ENCODE measurements at regions not wholly inside any gene's neighbourhood (a gene's known extent, or its start where the extent isn't known, plus 50 kb on each side); places are given as distances from the start of the nearest gene placed in this dataset.

DNA sequence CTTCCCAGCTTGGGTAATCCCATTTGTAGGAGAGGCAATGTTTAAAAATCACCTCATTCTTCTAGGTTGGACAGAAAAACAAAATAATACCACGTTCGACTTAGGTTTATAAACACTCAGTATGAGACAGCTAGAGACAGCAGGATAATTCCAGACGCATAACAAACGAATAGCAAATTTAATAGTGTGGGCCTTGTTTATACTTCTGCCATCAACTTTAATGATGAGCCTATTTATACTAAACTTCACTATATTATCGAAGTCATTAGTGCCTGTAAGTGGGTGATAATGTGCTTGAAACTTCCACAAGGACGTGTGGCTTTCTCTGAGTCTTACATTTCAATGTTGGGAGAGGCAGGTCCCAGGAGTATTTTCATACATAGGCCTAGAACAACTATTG lies 255.7 kb upstream of the PPARGC1A start:
- ATAC-seq, result no peak

DNA sequence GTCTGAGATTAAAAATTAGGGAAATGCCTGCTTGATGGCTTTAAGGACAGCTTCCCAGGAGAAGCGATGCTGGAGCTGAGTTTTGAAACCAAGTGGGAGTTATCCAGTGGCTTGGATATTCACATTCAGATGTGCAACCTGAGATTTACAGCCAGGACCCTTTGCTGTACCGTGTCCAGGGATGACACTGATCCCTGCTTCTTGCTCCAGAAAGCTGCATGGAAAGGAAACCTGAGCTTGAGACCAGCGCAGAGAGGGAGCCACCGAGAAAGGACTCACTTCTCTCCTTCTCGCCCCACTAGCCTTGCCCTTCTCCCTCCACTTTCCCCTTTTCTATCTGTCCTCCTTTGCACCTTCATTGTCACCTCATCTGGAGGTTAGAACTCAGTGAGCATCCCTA lies 254.5 kb upstream of the PPARGC1A start:
- ATAC-seq, result no peak

DNA sequence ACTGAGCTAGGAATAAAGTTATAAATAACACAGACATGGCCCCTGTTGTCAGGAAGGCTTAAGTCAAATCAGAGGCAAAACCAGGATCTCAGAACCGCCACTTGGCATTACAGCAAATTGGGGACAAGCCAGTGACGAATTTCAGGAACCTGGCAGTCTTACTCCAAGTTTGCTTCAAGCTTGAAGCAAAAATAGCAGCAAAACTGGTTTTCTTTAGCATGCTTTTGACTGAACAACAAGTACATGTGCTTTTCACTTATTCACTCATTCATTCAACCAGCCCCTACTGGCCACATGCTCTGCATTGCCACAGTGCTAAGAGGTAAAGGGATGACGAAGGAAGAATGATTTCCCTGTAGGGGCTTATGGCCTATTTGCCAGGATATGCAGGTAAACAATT lies 253.9 kb upstream of the PPARGC1A start:
- ATAC-seq, result no peak

- no peak for ATAC-seq
These were observed 252.0 kb upstream of the PPARGC1A start for GRCh38 chr4:24141836-24142235.

GRCh38 chr4:24140892-24141291 lies 251.0 kb upstream of the PPARGC1A start:
- ATAC-seq, result no peak

DNA sequence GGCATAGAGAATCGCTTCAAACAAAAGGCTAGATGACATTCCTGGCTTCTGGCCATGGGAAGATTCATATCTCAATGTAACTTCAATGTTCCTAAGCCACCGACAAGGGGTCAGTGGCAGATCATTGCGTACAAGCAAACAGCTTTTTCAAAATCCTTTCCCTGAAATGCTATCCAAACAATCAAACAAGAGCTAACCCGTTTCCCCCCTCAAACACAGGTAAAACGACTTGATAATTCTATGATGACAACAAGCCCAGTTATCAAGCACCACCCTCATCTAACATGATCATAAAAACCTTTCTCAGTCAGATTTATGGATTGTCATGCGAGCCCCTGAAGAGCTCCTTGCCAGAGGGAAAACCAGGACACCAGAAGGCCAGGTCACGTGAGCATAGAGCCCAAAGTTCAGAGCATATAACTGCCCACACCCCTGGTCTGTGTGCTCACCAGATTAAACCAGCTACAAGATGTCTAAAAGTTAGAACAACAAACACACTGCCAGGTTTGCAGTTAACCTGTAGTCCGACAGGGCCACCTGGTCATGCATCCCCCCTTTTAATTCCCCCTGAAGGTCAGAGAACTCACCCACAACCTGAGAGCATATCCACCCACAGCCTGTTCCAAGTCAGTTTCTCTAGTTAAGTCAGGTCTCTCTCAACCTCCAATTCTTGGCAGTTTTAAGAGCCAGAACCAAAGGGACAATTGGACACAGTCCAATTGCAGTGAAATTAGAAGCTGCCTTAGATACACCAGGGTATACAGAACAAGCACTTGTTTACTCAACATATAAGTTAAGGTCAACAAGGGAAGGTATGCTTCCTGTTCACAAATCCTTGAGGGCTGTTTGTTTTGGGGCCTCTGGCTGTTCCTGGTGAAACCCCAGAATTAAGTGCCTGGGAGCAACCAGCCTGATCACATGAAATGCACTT lies 248.1 kb upstream of the PPARGC1A start:
- no peak for ATAC-seq

DNA sequence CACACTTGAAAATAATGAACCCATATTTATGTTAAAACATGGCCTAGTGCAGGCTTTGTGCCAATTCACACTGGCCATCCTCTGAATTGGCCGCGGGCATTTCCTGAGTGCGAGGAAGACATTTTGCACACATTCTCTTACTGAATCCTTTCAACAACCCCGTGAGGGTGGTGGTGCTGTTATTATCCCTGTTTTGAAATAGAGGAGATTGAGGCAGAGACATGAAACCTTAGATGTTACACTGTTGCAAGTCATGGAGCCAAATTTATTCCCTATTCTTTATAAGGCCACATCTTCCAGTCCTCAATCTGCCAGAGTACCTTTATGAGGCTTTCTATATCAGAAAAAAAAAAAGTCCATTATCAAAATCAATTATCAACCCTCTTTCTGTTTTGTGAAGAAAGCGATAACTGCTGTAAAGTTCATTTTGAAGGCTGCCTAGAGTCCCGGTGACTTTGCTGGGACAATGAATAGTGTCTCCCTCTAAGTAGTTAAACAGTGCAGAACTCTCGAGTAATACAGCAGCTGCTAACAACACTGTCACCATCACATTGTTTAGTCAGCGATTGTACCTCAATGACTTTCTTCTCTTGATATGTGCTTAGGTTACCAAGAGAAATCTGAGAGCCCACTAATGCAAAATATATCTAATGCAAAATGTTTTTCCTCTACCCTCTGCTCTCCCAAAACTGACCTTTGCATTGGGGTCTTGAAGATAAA lies 242.3 kb upstream of the PPARGC1A start:
- no peak for ATAC-seq

- no peak for ATAC-seq
These were observed 240.8 kb upstream of the PPARGC1A start for GRCh38 chr4:24130637-24131036.

DNA sequence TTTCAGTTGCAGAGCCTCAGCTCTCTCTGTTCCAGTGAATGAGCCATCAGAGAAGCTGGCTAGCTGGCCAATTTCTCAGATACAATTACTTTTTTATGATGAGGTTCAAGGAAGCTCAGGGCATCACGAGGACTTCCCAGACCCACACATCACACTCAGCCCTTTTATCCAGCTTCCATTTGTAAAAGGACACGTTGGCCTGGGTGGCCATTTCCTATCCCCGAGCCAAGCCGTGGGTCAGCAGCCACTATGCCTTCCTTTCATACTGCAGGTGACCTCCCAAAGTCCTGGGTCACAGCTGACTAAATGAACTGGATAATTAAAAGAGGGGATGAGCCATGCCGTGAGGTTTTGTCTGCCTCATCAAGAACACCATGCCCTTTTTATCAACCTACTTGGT lies 236.9 kb upstream of the PPARGC1A start:
- ATAC-seq, result no peak

DNA sequence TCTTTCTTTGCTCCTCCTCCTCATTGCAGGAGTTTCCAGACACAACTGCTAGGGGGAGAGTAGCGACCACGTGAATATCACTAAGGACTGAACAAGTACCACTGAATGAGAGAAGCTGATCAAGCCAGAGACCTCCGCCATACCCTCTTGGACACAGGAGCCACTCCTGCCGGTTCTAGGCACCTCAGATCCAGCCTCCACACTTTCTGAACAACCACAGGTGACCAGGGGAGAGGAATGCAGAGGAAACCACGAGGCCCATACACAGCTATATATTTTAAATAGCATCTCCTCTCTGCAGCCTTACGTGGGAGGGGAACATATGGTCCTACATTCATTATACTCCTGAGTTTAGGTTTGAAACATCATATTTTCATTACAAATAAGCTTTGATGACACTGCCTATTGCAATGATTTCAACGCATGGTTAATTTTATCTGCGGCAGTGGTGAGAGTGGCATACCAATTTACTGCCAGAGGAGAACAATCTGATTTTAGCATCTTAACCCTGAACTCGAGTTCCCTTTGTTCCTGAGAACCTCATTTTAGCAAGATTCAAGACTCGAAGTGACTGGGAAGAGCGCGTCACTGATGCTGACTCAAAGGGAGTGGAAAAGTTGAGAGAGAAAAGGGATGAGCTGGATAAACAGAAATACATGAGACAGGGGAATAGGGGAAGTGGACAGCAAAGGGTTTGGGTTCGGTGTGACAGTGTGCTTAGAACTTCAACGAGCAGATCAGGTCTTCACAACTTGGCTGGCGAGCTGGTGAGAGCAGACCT lies 231.7 kb upstream of the PPARGC1A start:
- no peak for ATAC-seq

- ATAC-seq, result no peak
These were observed 228.1 kb upstream of the PPARGC1A start for GRCh38 chr4:24117975-24118374.

DNA sequence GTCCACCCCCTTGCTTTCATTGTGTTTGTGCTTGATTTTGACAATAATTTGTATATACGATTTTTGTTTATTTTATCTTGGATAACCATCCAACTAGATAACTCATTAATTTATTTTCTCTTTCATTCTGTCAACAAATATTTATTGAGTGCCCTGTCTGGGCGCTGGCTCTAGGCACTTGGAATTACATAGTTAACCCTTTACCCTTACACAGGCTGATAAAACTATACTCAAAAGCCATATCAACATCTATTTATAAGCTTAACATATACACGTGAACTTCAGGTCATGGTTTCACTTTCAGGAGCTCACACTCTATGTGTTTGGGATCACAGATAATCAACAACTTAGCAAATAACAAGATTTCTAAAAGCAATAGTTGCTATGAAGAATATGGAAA lies 226.3 kb upstream of the PPARGC1A start:
- no peak for ATAC-seq

- ATAC-seq, result no peak
These were observed 225.2 kb upstream of the PPARGC1A start for GRCh38 chr4:24114919-24115500.

- ATAC-seq, result no peak
These were observed 224.6 kb upstream of the PPARGC1A start for GRCh38 chr4:24114444-24114843.

DNA sequence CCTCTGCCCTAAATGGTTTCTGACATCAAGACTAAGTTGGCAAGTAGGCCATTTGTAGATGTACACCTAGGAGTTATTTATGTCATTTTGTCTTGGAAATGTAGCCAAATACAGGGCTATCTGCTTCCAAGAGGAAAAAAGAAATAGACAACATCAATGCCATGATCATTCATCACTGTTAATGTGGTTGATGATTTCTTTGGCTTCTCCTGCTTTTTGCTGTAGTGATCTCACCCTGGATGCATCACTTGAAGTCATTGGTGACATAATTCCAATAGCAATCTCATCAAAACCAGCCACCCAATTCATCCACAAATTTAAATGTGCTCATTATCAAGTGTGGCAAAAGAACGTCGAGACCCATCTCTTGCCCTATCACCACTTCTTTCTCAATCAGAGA lies 222.6 kb upstream of the PPARGC1A start:
- ATAC-seq, result no peak

GRCh38 chr4:24108567-24108966 lies 218.7 kb upstream of the PPARGC1A start:
- ATAC-seq, result no peak

GRCh38 chr4:24105327-24106038 lies 215.6 kb upstream of the PPARGC1A start:
- no peak for ATAC-seq

GRCh38 chr4:24104158-24104565 lies 214.3 kb upstream of the PPARGC1A start:
- ATAC-seq, result no peak

- ATAC-seq, result no peak
These were observed 213.7 kb upstream of the PPARGC1A start for GRCh38 chr4:24103434-24104157.

DNA sequence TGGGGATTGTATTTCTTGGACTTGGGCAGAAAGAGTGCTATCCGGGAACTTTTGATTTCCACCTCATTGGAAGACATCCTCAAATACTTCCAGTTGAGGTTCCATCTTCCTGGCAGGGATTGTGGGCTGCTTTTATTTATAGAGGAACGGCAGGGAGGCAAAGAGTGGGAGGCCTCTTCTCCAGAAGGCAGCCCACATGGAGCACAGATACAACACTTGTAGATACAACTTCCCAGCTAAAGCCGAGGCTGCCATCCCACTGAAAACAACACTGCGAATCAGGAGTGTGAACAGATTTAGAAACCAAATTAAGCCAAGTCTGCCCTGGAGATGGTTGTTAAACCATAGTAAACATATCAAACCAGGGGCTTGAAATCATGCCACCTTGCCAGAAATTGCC lies 212.8 kb upstream of the PPARGC1A start:
- no peak for ATAC-seq

DNA sequence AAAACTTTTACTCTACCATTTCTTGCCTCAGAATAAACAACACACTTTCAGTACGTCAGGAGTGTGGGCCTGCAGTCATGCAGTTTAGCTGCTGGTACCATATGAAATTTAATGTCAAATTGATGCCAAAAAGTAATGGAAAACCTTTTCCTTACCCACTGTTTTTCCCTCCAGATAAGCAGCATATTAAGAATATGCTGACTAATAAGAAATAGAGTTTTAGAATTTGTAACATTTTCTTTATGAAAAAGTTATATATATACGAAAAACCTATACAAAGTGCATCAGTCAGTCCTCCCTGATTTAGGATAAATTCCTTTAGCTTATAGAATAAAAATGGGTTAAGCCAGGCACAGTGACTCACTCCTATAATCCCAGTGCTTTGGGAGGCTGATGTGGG lies 206.8 kb upstream of the PPARGC1A start:
- ATAC-seq, result no peak

DNA sequence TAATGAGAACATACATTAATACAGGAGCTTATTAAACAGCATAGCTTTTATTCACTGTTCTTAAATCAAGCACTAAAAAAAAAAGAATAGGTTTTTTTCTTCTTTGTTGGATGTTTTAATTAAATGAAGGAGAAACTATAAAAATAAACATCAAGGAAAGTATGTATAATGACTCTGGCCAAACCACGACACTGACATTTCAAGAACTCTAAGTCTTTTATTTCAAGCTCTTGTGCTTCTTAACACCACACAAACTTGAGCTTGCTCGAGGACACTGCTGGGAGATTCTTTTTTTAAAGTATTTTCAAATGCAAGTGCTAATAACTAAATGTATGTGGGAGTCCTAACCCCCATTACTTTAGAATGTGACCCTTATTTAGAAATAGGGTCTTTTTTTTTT lies 204.9 kb upstream of the PPARGC1A start:
- ATAC-seq, result no peak
